Activated CD4-positive, CD25-positive, alpha-beta regulatory T cell treated with anti-CD3 and anti-CD28 coated beads, Interleukin-2, amount 50 U/mL, for 72 hours (primary cell): ENCODE measurements at regions not wholly inside any gene's neighbourhood (a gene's known extent, or its start where the extent isn't known, plus 50 kb on each side); places are given as distances from the start of the nearest gene placed in this dataset.

Experiments used
- DNase-seq: peaks from one replicate; pipeline ENCODE4 v3.0.0; 2021

DNA sequence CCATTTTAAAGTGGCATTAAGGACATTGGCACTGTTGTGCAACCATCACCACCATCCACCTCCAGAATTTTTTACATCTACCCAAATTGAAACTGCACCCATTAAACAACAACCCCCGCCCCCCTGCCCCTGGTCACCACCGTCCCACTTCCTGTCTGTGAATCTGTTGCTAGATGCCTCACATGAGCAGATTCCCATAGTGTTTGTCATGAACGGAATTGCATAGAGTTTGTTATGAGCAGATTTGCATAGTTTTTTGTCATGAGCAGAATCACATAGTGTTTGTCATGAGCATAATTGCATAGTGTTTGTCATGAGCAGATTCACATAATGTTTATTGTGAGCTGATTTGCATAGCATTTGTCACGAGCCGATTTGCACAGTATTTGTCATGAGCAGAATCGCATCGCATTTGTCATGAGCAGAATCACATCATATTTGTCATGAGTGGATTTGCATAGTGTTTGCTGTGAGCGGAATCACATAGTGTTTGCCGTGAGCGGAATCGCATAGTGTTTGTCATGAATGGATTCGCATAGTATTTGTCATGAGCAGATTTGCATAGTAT is 54.0 kb upstream of the GTF3A start:
- DNase-seq, result no peak

DNA sequence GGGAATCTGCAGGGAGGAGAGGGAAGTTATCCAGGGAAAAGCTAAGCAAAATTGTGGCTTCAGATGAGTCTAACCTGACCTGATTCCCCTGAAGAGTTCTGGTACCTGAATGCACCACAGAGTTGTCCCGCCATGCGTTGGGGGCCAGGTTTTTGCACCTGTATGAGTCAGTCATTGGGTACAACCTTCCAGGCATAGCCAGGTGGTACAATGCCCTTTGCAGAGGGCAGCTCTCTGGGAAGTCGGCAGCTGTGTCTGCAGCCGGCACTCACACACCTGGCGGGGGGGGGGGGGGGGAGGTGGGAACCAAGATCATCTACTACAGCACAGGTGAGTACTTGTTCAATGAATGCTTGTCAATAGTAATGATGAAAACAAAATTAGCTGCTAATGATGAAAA is 52.5 kb upstream of the GTF3A start:
- no peak for DNase-seq

DNA sequence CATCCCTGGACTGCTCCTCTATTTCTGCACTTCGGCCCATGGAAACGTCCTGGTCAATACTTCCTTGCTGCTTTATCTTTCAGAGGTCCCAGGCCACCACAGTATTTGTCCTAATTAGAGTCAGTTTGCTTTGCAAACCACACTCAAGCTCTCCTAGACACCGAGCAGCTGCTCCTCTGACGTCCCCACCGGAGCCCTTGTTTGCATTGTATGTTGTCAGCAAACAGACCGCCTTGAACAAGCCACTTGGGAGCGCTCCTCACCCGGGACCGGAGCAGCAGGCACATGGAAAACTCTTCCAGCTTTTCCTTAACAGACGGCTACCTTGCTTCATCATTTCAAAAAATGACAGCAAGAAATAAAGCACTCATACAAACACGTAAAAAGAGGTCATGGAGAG is 51.5 kb upstream of the GTF3A start:
- no peak for DNase-seq

DNA sequence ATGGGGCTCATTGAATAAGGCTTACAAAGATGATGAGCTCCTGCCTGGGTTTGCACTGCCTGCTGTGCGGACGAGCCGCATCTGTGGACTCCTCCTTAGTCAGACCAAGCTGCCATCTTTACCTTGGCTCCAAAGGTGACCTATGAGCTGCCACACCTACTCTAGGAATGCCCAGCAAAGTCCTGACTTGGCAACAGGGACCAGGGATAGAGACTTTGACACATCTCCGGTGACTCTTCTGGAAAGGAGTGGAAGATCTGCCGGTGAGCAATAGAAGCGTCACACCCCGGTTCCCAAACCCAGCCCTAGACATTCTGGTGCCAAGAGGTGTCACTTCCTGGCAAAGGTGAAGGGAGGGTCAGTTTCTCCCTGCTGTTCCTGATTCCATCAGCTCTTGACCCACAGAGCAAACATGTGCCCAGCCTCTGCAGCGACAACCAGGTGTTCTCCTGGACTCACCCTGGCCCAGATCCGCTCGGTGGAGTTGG is 50.2 kb upstream of the GTF3A start:
- no peak for DNase-seq
